GM12878 (cell line): ENCODE measurements at regions not wholly inside any gene's neighbourhood (a gene's known extent, or its start where the extent isn't known, plus 50 kb on each side); places are given as distances from the start of the nearest gene placed in this dataset.

Source experiments
- ATAC-seq: fragments of 200-7000 bp; cut with Tn5 transposase; 3 replicates; pipeline ENCODE4 v1.9.1; 2020; ENCODE audit warnings: mild to moderate bottlenecking, moderate library complexity
- BruUV-seq: library from RNA; stranded (reverse); fragments of 400-500 nt; replicated peaks from 2 replicates; lab custom pipeline; 2021; lab: Mats Ljungman, UMichigan
- CTCF ChIA-PET: fragments of 300-600 bp; sonication (Branson Sonifier 250); formaldehyde crosslinking; extraction: SDS; loops from one replicate; lab custom pipeline; 2021; ENCODE audit warnings: inconsistent platforms; lab: Yijun Ruan, JAX
- POLR2A ChIA-PET: fragments of 350-600 bp; formaldehyde crosslinking; extraction: SDS; loops from one replicate; lab custom pipeline; 2021; ENCODE audit warnings: inconsistent platforms; lab: Charles Lee
- RAD21 ChIA-PET: fragments of 300-600 bp; sonication (Branson Sonifier 250); formaldehyde crosslinking; loops from one replicate; lab custom pipeline; 2023; ENCODE audit warnings: antibody characterized with exemption; ENCODE audit not compliant: unreplicated experiment; lab: Charles Lee
- SMC1A ChIA-PET: fragments of 300-600 bp; sonication (Branson Sonifier 250); formaldehyde crosslinking; loops from one replicate; lab custom pipeline; 2023; ENCODE audit not compliant: unreplicated experiment, uncharacterized antibody; lab: Charles Lee
- DNase-seq: peaks from one replicate; pipeline ENCODE4 v3.0.0-alpha.2; 2011; ENCODE audit warnings: low read depth, low spot score
- FAIRE-seq: peaks from 3 replicates; lab custom pipeline; 2011; peaks lifted over from hg19 to GRCh38; lab: Jason Lieb, UNC
- H2AFZ ChIP-seq: 2 replicates; pipeline ENCODE4 v1.6.0; 2011; ENCODE audit warnings: low read depth, low read length, control low read depth; ENCODE audit not compliant: control insufficient read depth
- H3K27ac ChIP-seq: 2 replicates; pipeline ENCODE4 v1.5.1; 2011; ENCODE audit warnings: control low read depth; ENCODE audit not compliant: control insufficient read depth, insufficient read depth
- H3K27me3 ChIP-seq, 2 experiments: replicated peaks in 1 of 2; 2 replicates each; pipeline versions ENCODE4 v1.6.0 to v1.6.1; 2011; ENCODE audit warnings: low read length in 1 of 2; ENCODE audit not compliant: control insufficient read depth in 2 of 2, insufficient read depth in 2 of 2
- H3K36me3 ChIP-seq, 2 experiments: 2 replicates each; pipeline ENCODE4 v1.5.1; 2011; ENCODE audit warnings: low read length in 1 of 2; ENCODE audit not compliant: control insufficient read depth in 2 of 2, insufficient read depth in 2 of 2
- H3K4me1 ChIP-seq: 2 replicates; pipeline ENCODE4 v1.6.1; 2011; ENCODE audit warnings: mild to moderate bottlenecking, low read length, moderate library complexity, mixed read lengths; ENCODE audit not compliant: control insufficient read depth, insufficient read depth
- H3K4me2 ChIP-seq: 2 replicates; pipeline ENCODE4 v1.6.0; 2011; ENCODE audit warnings: control low read depth; ENCODE audit not compliant: control insufficient read depth, insufficient read depth
- H3K4me3 ChIP-seq: fragments of 200-600 bp; sonication (generic); 2 replicates; pipeline ENCODE4 v1.5.1; 2016
- H3K79me2 ChIP-seq: 2 replicates; pipeline ENCODE4 v1.6.0; 2011; ENCODE audit warnings: low read length; ENCODE audit not compliant: control insufficient read depth, insufficient read depth
- H3K9ac ChIP-seq: 2 replicates; pipeline ENCODE4 v1.8.0; 2011; ENCODE audit warnings: low read length, control low read depth, mixed read lengths; ENCODE audit not compliant: control insufficient read depth, insufficient read depth
- H3K9me3 ChIP-seq: replicated peaks from 3 replicates; pipeline ENCODE4 v1.5.1; 2011; ENCODE audit warnings: mild to moderate bottlenecking, low read length; ENCODE audit not compliant: control insufficient read depth, insufficient read depth
- H4K20me1 ChIP-seq: 2 replicates; pipeline ENCODE4 v1.6.0; 2011; ENCODE audit not compliant: control insufficient read depth, insufficient read depth
- BACH1 ChIP-seq: fragments of 450-650 bp; IDR thresholded peaks from 2 replicates; pipeline ENCODE4 v1.6.1; 2017; ENCODE audit warnings: mild to moderate bottlenecking, borderline replicate concordance
- BRCA1 ChIP-seq: IDR thresholded peaks from 2 replicates; pipeline ENCODE4 v1.6.1; 2011; ENCODE audit warnings: low read depth, low read length, improper control_type of control experiment
- CBFB ChIP-seq: IDR thresholded peaks from 2 replicates; pipeline ENCODE4 v1.6.1; 2016; ENCODE audit warnings: antibody characterized with exemption, low read depth
- CBX5 ChIP-seq: sonication (generic); IDR thresholded peaks from 2 replicates; pipeline ENCODE4 v1.6.1; 2016; ENCODE audit warnings: low read depth, moderate library complexity, mild to moderate bottlenecking, inconsistent platforms
- CHD2 ChIP-seq: IDR thresholded peaks from 2 replicates; pipeline ENCODE4 v1.6.1; 2011; ENCODE audit warnings: low read depth, low read length, improper control_type of control experiment, borderline replicate concordance
- CUX1 ChIP-seq: IDR thresholded peaks from 2 replicates; pipeline ENCODE4 v1.6.1; 2012; ENCODE audit warnings: improper control_type of control experiment, low read depth, low read length; ENCODE audit not compliant: insufficient replicate concordance
- HDAC2 ChIP-seq: fragments of 200-600 bp; sonication (generic); IDR thresholded peaks from 2 replicates; pipeline ENCODE4 v1.6.1; 2017
- NBN ChIP-seq: fragments of 450-650 bp; IDR thresholded peaks from 2 replicates; pipeline ENCODE4 v1.6.1; 2016
- NR2C2 ChIP-seq: IDR thresholded peaks from 2 replicates; pipeline ENCODE4 v1.6.1; 2011; ENCODE audit warnings: borderline replicate concordance, low read depth; ENCODE audit not compliant: control insufficient read depth, insufficient read length
- PML ChIP-seq: IDR thresholded peaks from 2 replicates; pipeline ENCODE4 v1.6.1; 2012; ENCODE audit warnings: low read length, inconsistent platforms
- RBBP5 ChIP-seq: fragments of 200-600 bp; sonication (generic); conservative IDR thresholded peaks from 2 replicates; pipeline ENCODE4 v1.6.1; 2016
- SIX5 ChIP-seq: IDR thresholded peaks from 2 replicates; pipeline ENCODE4 v1.6.1; 2011; ENCODE audit warnings: mild to moderate bottlenecking, low read depth, low read length, moderate library complexity; ENCODE audit not compliant: severe bottlenecking
- USF2 ChIP-seq: IDR thresholded peaks from 2 replicates; pipeline ENCODE4 v1.6.1; 2011; ENCODE audit warnings: low read depth, low read length, improper control_type of control experiment, borderline replicate concordance
- ZBED1 ChIP-seq: IDR thresholded peaks from 2 replicates; pipeline ENCODE4 v1.6.1; 2016; ENCODE audit warnings: borderline replicate concordance
- WGBS: methylation state at CpG from one replicate; pipeline ENCODE4 v1.1.6; 2016; ENCODE audit warnings: low lambda C conversion rate; ENCODE audit not compliant: insufficient replicate concordance, insufficient coverage; ENCODE audit errors: missing lambda C conversion rate; 5-methylcytosine and 5-hydroxymethylcytosine counted together
- in situ Hi-C: fragments of 300-500 bp; cut with MboI; formaldehyde crosslinking; loops from 9 replicates; pipeline ENCODE4 v1.14.3; 2018; ENCODE audit warnings: mixed read lengths
- intact Hi-C: fragments of 100-400 bp; cut with micrococcal nuclease; formaldehyde crosslinking; loops from one replicate; pipeline ENCODE4 v1.14.2; 2022; ENCODE audit not compliant: unreplicated experiment
- TF ChIP-seq, protein P1 (sequence below): fragments of 450-650 bp; IDR thresholded peaks from 2 replicates; pipeline ENCODE4 v1.6.1; 2016; ENCODE audit warnings: mild to moderate bottlenecking
- TF ChIP-seq, protein P2 (sequence below): fragments of 450-650 bp; conservative IDR thresholded peaks from 2 replicates; pipeline ENCODE4 v1.6.1; 2017; ENCODE audit warnings: mild to moderate bottlenecking, moderate library complexity

DNA sequence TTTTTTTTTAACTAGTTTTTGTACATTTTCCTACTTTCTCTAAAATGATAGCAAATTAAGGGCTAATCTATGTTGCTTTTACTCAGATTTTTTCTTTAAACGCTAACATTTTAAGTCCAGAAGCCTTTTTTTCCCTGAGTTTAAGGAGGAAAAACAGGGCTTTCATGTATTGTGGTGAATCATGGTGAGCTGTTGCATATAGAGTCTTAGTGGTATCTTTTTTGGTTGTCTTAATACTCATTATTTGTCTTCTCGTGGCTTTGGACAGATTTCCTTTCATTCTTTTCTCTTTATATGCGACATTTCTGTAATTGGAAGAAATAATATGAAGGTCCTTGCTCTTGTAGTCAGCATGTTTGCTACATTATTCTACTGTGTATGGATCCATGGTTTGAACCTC lies 1015.6 kb downstream of the PLA2G4A start:
- H3K9me3 ChIP-seq = no peaks in the 10 kb centered on the region
- no peaks in the 10 kb centered on the region for H3K79me2 ChIP-seq
- no TSS peak for BruUV-seq
- CTCF ChIA-PET = no interaction called here
- no peak overlapping the region for H2AFZ ChIP-seq
- SMC1A ChIA-PET = no interaction called here
- no peaks in the 10 kb centered on the region for H3K36me3 ChIP-seq
- ATAC-seq (no peak), DNase-seq (no peak), FAIRE-seq (no peak)
- H3K27me3 ChIP-seq = no peaks in the 10 kb centered on the region
- intact Hi-C loops (no loop called here), in situ Hi-C loops (no loop called here)
- no peak overlapping the region for H3K4me2 ChIP-seq
- H3K4me3 ChIP-seq = no peak overlapping the region
- no peaks in the 10 kb centered on the region for H4K20me1 ChIP-seq
- H3K27ac ChIP-seq = no peak overlapping the region
- RAD21 ChIA-PET = no interaction called here
- H3K4me1 ChIP-seq = no peaks in the 10 kb centered on the region
- WGBS = 27% methylated on average over 3 of the region's 3 CpGs
- POLR2A ChIA-PET = no interaction called here
- H3K9ac ChIP-seq = no peak overlapping the region
- TF ChIP-seq RBBP5 (no peak), USF2 (no peak), CBFB (no peak), BACH1 (no peak), HDAC2 (no peak), BRCA1 (no peak), ZBED1 (no peak), CUX1 (no peak), CBX5 (no peak), SIX5 (no peak), PML (no peak), NBN (no peak), NR2C2 (no peak), CHD2 (no peak)
- TF ChIP-seq, protein P1, sequence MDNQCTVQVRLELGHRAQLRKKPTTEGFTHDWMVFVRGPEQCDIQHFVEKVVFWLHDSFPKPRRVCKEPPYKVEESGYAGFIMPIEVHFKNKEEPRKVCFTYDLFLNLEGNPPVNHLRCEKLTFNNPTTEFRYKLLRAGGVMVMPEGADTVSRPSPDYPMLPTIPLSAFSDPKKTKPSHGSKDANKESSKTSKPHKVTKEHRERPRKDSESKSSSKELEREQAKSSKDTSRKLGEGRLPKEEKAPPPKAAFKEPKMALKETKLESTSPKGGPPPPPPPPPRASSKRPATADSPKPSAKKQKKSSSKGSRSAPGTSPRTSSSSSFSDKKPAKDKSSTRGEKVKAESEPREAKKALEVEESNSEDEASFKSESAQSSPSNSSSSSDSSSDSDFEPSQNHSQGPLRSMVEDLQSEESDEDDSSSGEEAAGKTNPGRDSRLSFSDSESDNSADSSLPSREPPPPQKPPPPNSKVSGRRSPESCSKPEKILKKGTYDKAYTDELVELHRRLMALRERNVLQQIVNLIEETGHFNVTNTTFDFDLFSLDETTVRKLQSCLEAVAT = no peak
- TF ChIP-seq, protein P2, sequence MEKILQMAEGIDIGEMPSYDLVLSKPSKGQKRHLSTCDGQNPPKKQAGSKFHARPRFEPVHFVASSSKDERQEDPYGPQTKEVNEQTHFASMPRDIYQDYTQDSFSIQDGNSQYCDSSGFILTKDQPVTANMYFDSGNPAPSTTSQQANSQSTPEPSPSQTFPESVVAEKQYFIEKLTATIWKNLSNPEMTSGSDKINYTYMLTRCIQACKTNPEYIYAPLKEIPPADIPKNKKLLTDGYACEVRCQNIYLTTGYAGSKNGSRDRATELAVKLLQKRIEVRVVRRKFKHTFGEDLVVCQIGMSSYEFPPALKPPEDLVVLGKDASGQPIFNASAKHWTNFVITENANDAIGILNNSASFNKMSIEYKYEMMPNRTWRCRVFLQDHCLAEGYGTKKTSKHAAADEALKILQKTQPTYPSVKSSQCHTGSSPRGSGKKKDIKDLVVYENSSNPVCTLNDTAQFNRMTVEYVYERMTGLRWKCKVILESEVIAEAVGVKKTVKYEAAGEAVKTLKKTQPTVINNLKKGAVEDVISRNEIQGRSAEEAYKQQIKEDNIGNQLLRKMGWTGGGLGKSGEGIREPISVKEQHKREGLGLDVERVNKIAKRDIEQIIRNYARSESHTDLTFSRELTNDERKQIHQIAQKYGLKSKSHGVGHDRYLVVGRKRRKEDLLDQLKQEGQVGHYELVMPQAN = no peak
